Stimulated activated CD8-positive, alpha-beta memory T cell treated with anti-CD3 and anti-CD28 coated beads, Interleukin-12 subunit alpha, Interleukin-12 subunit beta, amount 100 ng/mL, for 24 hours (primary cell): ENCODE measurements at regions not wholly inside any gene's neighbourhood (a gene's known extent, or its start where the extent isn't known, plus 50 kb on each side); places are given as distances from the start of the nearest gene placed in this dataset.

Experiments used
- DNase-seq: peaks from one replicate; pipeline ENCODE4 v3.0.0-alpha.2; 2020; ENCODE audit errors: extremely low read depth

DNA sequence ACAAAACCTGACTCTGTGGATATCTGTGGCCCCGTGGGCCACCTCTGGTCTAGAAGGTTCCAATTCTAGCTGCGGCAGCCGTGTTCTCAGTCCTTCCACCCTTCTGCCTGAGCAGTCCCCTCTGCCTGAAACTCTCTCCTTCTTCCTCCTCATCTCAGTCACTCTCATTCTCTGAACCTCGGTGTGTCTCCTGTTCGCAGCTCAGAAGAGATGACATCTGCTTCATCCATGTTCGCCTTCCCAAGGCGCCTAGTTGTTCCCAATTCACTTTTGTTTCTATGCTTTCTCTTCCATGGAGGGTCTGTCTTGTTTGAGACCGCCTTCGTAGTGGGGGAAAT lies 95.5 kb downstream of the CEBPB start:
- DNase-seq: no peak

DNA sequence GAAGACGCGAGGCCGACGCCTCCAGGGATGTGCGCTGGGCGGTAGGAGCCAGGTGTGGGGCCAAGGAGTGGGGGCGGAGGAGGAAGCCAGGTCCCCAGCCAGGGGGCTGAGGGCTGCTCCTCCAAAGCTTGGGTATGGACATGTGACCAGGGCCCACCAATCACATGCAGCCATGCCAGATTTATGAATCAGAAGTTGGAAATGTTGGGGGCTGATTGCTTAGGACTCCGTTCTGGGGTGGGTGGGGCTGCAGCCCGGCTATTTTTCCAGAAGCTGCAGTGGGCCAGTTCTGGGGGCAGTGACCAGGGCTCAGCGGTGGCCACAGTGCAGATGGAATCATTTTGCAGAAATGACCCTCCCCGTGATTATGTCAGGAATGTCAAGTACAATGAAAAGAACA lies 96.0 kb downstream of the CEBPB start:
- DNase-seq: no peak

DNA sequence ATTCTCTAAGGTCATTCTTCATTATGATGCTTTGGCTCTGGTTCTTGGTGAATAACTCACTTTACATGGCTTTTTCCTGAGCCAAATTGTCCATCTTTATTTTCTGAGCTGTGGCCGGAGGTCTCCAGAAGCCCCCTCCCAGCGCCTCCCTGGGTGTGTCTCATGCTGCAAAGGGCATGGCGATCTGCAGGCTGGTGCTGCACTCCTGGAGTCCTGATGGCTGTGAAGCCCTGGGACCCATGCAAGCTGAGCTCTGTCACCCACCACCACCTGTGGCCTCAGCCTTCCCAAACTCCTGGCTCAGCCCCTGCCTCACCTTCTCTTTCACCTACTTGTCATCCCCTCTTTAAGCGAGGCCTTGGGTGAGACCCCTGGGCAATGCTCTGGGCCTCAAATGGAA lies 96.9 kb downstream of the CEBPB start:
- no peak for DNase-seq

DNA sequence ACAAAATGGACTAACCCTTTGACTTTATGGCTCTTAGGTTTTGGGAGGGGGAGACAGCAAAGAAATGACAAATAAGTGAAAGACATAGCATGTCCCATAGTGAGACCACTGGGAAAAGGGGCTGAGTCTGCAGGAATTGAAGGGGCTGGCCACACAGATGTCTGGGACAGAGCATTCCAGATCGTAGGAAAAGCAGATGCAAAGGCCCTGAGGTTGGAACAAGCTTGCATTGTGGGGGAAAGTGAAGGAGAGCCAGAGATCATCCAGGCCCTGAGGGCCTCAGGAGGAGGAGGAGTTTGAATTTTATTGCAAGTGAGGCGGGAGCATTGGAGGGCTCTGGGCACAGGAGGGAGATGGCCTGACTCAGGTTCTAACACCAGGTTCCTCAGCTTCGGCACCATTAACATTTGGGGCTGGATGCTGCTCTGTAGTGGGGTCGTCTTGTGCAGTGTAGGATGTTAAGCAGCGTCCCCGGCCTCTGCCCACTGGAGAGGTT lies 97.5 kb downstream of the CEBPB start:
- DNase-seq: no peak

DNA sequence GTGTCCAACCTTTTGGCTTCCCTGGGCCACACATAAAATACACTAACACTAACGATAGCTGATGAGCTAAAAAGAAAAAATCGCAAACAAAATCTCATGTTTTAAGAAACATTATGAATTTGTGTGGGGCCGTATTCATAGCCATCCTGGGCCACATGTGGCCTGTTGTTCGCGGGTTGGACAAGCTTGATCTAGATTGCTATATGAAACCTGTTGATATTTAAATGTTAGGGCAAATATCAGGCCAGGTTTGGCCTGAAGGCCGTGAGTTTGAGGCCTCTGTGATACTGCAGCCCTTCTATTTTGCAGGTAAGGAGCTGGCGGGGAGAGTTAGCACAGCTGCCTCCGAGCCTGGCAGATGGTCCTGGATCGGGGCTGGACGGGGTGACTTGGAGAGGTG lies 99.0 kb downstream of the CEBPB start:
- DNase-seq: no peak

DNA sequence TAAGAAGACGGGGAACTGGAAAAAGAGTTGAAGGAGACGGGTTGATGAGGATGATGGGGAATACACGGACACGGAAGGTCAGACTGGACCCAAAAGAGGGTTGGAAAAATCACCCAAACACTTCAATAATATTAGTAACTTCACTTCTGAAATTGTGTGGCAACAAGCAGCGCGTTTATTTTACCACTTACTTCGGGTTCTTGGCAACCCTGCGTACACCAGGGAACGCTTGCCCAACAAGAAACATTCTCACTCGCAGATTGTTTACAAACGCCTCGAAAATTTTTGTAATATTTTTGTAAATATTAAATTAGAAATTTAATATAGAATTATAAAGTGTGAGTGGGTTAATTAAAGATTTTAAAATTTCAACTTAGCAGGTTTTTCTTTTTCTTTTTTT lies 99.5 kb downstream of the CEBPB start:
- no peak for DNase-seq

DNA sequence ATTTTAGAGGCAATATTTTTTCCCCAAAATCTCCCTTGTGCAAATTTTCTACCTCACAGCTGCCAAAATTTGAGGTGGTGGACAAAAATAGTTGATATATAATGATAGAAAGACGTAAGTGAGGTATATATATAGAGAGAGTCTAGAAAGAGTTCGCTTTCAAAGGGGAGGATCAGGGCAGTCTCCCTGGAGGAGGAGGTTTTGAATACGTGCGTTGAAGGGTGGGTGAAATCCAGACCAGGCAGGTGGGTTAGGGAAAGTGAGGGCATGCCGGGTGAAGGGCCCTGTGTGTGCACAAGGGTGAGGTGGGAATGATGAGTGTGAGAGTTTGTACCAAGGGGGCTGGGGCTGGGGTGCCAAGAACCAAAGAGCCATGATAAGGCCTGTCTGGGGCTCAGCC lies 100.2 kb downstream of the CEBPB start:
- DNase-seq: no peak

DNA sequence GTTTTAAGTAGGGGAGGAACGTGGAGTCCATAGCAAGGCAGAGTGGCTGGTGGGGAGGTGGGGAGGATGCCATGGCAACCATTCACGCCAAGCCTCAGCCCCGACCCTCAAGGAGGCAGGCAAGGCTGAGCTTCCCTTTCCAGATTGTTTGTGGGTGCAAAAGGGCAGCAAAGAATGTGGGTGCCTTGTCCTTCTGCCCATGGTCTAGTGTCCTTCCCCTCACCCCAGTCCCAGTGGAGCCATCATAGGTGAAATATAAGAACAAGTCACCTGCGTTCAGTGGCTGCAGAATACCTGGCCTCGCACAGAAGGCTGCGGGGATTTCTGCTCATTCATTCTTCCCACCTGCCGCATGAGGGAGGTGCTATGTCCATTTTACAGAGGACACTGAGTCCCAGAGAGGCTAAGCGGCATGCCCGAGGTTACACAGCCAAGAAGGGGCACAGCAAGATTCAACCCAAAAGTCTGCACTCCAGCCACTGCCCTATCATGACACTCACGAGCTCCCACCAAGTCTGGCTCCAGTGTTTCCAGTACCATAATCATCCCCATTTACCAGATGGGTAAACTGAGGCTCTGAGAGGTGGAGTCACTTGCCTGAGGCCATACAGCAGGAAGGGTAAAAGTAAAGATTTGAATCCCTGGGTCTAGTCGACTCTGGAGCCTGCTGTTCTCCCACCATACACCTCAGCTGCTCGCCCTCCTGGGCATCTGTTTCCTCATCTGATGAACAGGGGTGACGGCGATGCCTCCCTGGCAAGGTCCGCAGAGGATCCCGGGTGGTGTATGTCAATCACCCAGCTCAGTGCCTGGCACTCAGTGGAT lies 100.8 kb downstream of the CEBPB start:
- no peak for DNase-seq

DNA sequence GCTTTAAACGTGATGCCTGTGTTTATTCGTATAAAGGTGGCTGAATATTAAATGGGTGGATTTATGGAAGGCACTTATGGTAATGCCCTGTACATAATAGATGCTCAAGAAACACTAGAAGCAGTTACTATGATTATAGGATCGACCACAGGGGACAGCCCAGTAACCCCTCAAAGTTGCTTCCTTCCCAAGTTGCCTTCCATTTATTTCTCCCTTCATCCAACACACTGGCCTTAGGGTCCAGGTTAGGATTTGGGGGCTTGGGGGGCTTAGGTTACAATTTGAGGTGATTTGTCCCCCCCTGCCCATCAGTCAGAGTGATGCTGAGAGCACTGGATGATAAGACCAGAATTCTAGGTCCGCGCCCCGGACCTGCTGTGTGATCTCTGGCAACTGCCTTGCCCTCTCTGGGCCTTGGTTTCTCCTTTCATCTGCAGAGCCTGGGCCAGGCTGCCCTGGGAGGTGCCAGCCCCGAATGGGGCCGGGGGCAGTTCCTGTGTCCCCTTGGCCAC lies 101.5 kb downstream of the CEBPB start:
- DNase-seq: no peak

DNA sequence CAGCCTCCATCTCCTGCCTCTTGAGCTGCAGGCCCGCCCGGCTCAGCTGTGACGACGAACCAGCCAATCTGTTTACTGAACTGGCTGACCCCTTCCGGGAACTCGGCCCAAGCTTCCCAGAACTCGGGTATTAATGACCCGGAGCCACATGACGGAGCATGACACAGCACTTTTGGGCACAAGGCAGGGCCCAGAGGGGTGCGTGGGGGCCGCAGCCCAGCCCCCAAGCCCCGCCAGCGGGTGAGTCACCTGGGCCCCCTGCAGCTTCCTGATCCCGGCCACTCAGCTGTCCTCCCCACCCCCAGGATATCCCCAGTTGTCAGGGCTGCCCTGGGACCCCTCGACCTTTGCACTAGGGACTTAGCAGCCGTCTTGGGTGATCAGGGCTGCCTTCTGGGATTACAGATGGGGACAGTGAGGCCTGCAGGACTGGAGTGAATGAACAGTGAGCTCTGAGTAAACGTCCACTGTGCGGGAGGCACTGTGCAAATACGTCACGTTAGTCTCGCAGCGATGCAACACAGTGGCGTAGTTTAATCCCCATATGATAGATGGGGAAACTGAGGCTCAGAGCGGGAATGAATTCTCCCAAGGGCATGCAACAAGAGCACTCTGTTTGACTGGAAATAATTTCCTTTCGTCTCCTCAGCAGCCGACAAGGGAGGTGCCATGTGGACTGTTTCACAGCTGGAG lies 102.1 kb downstream of the CEBPB start:
- DNase-seq: no peak

DNA sequence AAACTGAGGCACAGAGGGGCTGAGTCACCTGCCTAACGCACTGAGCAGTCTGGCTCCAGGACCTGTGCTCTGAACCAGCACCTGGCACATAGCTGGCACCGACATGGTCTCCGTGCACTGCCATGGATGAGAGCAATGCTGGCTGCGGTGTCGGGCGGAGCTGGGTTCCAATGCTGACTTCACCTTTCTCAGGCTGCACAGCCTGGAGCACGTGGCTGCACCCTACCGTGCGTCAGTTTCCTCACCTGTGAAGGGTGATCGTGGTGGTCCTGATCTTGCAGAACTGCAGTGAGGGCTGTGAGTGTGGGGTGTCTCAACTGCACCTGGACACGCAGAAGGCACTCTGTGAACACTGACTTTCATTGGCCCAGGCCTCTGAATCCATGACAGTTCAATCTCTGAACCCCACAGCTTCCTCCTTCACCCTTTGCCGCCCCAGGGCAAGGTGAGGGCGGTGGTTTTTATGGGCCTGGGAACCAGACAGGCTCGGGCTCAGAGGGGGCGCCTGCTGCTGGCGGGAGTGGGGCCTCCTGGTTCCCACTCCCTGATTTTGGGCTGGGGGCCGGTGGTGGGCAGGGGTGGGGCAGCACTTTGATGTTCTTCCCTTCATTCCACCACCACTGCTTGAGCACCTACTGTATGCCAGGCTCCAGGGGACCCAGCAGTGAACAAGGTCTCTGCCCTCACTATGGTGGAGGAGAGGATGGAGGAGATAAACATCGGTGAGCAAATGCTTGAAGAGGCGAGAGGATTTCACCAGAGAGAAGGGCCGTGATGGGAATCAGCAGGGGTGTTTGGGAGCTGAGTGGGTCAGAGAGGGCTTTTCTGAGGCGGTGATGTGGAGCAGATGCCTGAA lies 102.9 kb downstream of the CEBPB start:
- no peak for DNase-seq

DNA sequence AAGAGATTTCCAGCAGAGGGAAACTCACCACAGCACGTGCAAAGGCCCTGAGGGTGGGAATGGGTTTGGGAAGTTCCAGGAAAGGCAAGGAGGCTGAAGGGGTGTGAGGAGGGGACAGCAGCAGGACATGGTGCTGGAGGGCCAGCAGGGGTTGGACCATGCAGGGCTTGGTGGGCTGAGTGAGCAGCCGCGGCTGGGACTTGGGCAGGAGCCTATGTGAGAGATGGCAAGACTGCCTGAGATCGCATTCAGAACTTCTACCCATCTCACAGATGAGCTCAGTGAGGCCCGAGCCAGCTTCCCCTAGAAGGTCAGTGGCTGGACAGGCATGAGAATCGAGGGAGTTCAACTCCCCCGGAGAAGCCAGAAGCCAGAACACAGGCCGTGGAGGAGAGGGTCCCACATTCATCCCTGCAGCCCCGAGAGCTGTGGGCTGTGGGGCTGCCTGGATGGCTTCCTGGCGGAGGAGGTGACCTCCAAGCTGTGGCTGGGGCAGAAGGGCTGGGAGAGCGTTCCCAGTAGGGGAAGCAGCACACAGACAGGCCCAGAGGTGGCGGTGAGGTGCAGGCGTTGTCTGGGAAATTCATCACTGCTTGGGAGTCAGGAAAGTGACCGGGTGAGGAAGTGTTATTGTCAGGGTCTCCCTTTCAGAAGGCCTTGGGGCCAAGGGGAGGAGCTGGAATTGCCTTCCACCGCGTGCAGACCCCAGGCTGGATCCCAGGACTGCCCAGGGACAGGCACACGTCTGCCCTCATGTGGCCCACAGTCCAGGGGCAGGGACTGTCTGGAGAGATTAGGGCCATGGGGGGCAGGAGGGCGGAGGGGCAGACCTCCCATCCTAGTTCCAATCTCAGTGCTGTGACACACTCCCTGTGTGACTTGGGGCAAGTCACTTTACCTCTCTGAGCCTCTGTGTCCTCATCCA lies 103.8 kb downstream of the CEBPB start:
- no peak for DNase-seq

DNA sequence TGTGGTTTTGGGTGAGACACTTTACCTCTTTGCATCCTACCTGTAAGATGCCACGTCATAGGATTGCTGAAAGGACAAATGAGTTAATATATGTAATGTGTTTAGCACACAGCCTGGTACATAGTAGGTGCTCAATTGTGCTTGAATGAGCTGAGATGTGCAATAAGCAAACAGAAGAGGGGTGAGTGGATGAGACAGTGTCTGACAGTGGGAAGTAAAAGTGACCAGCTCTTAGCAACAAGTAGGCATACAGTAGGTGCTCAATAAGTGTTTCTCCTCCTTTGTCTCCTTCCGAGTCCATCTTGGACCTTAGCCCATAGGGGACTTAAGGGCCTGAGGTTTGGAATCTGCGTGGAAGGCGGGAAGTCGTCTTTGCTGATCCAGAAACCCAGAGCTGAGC lies 104.7 kb downstream of the CEBPB start:
- DNase-seq: no peak

DNA sequence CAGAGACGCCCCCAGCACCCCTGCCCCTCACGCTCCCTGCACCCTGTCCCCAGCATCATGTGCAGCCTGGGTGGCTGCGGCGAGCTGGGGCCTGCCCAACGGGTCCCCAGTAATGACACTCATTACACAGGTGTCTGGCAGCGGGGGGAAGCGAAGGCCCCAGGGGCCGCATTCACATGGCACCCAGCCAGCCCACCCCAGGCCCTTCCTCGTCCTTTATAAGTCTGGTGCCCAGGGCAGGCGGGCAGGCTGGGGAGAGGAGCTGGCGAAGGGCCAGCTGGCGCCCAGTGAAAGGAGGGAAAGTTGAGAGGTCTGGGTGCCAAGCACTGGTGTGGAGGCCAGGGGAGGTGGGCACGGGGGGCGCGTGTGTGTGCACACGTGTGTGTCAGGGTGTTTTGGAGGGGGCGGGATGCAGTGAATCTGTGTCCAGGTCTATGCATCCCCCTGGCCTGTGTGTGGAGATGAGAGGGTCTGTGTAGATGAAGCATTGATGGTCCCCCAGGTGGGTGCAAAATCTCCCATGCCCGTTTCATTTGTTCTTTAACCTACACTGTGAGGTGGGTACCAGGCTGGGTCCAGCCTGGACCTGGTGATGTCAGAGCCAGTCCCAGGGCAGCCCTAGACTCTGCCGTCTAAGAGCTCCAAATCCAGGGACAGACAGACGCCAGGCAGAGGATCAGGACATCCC lies 105.3 kb downstream of the CEBPB start:
- DNase-seq: no peak

DNA sequence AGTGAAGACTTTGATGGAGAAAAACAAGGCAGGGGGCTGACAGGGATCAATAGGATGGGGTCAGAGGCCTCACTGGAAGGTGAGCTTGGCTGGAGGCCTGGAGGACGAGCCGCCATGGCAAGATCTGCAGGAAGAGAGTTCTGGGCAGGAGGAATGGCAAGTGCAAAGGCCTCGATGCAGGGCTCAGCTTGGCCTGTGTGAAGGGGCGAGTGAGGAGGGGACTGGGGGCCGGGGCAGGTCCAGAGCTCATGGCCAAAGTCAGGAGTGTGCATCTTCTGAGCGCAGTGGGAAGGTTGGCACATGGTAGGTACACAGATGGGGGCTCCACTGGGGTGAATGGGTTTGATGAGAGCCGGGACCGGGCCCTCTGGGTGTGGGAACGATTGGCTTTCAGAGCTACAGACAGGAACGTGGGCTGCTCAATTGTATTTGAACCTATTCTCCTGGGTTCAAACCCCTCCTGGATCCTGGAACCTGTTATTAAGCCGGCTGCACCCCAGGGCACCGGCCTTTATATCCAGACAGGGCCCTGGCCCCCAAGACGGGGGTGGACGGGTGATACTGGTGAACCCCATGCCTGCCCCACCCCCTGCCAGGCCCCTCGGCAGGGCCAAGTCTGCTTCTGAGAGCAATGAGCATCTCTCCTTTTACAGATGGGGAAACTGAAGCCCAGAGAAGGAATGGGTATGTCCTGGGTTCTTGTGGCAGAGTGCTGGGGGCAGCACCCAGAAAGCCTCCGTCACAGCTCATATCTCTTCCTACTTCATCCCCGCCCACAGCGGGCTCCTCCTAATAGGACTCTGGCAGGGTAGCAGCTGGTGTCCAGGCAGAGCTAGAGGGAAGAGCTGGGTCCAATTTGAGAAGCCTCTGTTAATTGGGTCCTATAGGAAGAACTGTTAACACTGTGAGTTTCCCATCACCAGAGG lies 106.1 kb downstream of the CEBPB start:
- no peak for DNase-seq

DNA sequence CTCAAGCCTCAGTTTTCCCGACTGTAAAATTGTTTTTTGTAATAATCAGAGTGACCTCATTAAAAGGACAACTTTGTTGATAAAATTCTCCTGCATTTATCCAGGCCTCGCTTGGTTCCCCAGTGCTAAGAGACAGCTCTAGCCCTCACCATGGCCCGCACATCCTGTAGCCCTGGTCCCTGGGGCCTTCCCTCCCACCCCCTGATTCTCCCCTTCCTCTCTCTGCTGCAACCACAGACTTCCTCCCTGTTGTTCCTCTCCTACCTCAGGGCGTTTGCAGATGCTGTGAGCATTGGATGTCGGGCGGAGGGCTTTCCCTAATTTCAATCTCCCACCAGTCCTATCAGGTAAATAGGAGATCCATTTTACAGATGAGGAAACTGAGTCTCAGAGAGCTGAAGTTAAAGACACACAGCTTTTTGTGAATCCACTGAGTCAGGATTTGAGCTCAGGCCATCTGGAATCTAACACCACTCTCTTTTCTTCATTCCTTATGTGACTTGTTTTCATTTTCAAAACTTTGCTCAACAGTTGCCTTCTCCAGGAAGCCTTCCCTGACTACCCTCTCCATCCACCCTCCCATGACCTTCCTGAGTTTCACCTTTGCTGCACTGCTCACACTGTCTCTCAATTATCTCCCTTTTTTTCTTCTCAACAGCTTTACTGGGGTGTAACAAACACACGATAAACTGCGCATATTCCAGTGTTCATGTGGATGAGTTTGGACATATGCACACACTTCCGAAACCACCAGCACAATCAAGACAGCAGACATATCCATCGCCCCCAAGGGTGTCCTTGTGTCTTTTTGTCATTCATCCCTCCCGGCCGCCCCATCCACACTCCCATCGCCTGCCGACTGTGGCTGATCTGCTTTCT lies 107.1 kb downstream of the CEBPB start:
- DNase-seq: no peak

DNA sequence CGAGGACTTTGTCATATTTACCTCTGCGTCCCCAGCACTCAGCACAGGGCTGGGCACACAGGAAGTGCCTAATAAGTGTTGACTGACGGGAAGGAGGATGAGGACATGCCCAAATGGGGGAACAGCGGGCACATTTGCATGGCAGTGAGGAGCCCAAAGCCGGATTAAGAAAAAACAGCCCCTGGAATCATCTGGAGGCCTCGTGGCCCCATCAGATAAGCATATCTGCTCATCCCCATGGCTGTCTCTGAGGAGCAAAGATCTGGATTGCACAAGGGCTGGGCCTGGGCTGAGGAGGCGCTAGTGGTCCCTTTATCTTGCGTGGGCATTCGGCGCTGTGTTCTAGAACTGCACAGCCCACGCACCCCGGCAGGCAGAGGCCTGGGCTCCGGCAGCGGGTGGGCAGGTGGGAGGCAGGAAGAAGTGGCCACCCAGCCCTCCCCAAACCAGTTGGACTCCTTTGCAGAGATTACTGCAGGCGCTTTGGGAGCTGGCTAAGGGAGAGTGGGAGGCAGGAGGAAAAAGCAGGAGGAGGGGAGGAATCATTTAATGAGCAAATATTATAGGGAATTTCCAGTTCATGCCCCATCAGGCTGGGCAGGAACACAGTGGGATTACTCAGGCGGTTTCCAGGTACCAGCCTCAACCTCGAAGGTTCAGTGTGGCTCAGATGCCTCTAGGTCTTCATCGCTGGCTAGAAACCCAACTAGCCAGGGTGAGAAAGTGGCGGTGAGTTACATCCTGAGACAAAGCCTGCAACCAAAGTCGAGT lies 108.1 kb downstream of the CEBPB start:
- DNase-seq: no peak

DNA sequence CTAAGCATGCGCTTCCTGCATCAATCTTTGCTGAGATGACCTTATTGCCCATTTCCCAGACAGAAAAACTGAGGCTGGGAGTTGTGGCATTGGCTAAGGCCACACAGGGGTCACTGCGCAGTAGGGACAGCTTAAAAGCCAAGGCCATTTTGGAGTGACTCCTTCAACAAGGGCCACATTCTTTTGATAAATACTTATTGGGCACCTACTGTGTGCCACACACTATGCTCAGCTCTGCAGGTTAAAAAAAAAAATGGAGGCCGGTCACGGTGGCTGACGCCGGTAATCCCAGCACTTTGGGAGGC lies 108.6 kb downstream of the CEBPB start:
- no peak for DNase-seq
